WTC11 (cell line): ENCODE measurements at regions not wholly inside any gene's neighbourhood (a gene's known extent, or its start where the extent isn't known, plus 50 kb on each side); places are given as distances from the start of the nearest gene placed in this dataset.

Source experiments
- CREB1 ChIP-seq: sonication (generic); formaldehyde crosslinking; IDR thresholded peaks from 2 replicates; pipeline ENCODE4 v1.8.0; 2023; ENCODE audit warnings: mild to moderate bottlenecking, missing genetic modification reagents
- CREM ChIP-seq: sonication (generic); formaldehyde crosslinking; IDR thresholded peaks from 2 replicates; pipeline ENCODE4 v1.8.1; 2022; ENCODE audit warnings: mild to moderate bottlenecking, missing genetic modification reagents, moderate library complexity
- JUN ChIP-seq: sonication (generic); formaldehyde crosslinking; IDR thresholded peaks from 2 replicates; pipeline ENCODE4 v1.8.0; 2023; ENCODE audit warnings: mild to moderate bottlenecking, missing genetic modification reagents
- NR1H2 ChIP-seq: sonication (generic); formaldehyde crosslinking; IDR thresholded peaks from 2 replicates; pipeline ENCODE4 v1.9.0; 2021; ENCODE audit warnings: mild to moderate bottlenecking, moderate library complexity, missing genetic modification reagents
- SMAD3 ChIP-seq: sonication (generic); formaldehyde crosslinking; IDR thresholded peaks from 2 replicates; pipeline ENCODE4 v1.8.0; 2022; ENCODE audit warnings: missing genetic modification reagents, mild to moderate bottlenecking, borderline replicate concordance
- SP1 ChIP-seq: sonication (generic); formaldehyde crosslinking; conservative IDR thresholded peaks from 2 replicates; pipeline ENCODE4 v1.8.1; 2022; ENCODE audit warnings: missing genetic modification reagents
- ZNF396 ChIP-seq: fragments of 250-450 bp; sonication (Bioruptor Pico); IDR thresholded peaks from 2 replicates; pipeline ENCODE4 v1.8.0; 2021; ENCODE audit warnings: mild to moderate bottlenecking, moderate library complexity, borderline replicate concordance
- ZNF416 ChIP-seq: fragments of 250-450 bp; sonication (Bioruptor Pico); IDR thresholded peaks from 2 replicates; pipeline ENCODE4 v1.9.0; 2021; ENCODE audit warnings: mild to moderate bottlenecking, inconsistent platforms
- TF ChIP-seq, protein P1 (sequence below): sonication (generic); formaldehyde crosslinking; IDR thresholded peaks from 2 replicates; pipeline ENCODE4 v1.8.1; 2022; ENCODE audit warnings: low read depth, missing genetic modification reagents, borderline replicate concordance
- TF ChIP-seq, protein P2 (sequence below): fragments of 200-600 bp; IDR thresholded peaks from 2 replicates; pipeline ENCODE4 v1.8.0; 2022; ENCODE audit warnings: antibody characterized with exemption
- TF ChIP-seq, protein P3 (sequence below): sonication (generic); formaldehyde crosslinking; IDR thresholded peaks from 2 replicates; pipeline ENCODE4 v1.8.0; 2023; ENCODE audit warnings: missing genetic modification reagents, mild to moderate bottlenecking, borderline replicate concordance
- TF ChIP-seq, protein P4 (sequence below): sonication (generic); formaldehyde crosslinking; IDR thresholded peaks from 2 replicates; pipeline ENCODE4 v1.8.1; 2022; ENCODE audit warnings: mild to moderate bottlenecking, moderate library complexity, missing genetic modification reagents
- TF ChIP-seq, protein P5 (sequence below): sonication (generic); formaldehyde crosslinking; IDR thresholded peaks from 2 replicates; pipeline ENCODE4 v1.8.1; 2023; ENCODE audit warnings: mild to moderate bottlenecking, missing genetic modification reagents, moderate library complexity
- TF ChIP-seq, protein P6 (sequence below): sonication (generic); formaldehyde crosslinking; conservative IDR thresholded peaks from 2 replicates; pipeline ENCODE4 v1.8.1; 2022; ENCODE audit warnings: mild to moderate bottlenecking, missing genetic modification reagents

DNA sequence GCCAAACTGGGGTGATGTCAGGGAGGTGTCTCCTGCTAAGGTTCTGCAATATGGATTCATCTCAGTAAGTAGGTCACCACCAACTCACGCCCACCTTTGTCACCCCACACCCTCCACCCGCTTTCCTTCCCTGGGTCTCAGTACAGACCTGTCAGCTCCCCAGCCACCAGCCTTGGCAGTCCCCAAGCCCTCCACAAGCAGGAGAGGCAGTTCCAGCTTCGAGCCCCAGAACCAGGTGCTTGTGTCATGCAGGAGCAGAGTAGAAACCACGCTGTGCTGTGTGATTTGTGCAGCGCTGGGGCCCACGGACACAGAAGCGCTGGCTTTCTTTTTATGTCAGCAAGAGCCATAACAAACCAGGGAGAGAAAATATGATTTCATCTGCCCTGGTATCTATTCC, 89.0 kb upstream of the CDH4 start:
- TF ChIP-seq, protein P1, sequence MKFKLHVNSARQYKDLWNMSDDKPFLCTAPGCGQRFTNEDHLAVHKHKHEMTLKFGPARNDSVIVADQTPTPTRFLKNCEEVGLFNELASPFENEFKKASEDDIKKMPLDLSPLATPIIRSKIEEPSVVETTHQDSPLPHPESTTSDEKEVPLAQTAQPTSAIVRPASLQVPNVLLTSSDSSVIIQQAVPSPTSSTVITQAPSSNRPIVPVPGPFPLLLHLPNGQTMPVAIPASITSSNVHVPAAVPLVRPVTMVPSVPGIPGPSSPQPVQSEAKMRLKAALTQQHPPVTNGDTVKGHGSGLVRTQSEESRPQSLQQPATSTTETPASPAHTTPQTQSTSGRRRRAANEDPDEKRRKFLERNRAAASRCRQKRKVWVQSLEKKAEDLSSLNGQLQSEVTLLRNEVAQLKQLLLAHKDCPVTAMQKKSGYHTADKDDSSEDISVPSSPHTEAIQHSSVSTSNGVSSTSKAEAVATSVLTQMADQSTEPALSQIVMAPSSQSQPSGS: no peak
- TF ChIP-seq, protein P2, sequence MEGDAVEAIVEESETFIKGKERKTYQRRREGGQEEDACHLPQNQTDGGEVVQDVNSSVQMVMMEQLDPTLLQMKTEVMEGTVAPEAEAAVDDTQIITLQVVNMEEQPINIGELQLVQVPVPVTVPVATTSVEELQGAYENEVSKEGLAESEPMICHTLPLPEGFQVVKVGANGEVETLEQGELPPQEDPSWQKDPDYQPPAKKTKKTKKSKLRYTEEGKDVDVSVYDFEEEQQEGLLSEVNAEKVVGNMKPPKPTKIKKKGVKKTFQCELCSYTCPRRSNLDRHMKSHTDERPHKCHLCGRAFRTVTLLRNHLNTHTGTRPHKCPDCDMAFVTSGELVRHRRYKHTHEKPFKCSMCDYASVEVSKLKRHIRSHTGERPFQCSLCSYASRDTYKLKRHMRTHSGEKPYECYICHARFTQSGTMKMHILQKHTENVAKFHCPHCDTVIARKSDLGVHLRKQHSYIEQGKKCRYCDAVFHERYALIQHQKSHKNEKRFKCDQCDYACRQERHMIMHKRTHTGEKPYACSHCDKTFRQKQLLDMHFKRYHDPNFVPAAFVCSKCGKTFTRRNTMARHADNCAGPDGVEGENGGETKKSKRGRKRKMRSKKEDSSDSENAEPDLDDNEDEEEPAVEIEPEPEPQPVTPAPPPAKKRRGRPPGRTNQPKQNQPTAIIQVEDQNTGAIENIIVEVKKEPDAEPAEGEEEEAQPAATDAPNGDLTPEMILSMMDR: no peak
- TF ChIP-seq ZNF396: no peak
- no peak for TF ChIP-seq CREB1
- TF ChIP-seq, protein P3, sequence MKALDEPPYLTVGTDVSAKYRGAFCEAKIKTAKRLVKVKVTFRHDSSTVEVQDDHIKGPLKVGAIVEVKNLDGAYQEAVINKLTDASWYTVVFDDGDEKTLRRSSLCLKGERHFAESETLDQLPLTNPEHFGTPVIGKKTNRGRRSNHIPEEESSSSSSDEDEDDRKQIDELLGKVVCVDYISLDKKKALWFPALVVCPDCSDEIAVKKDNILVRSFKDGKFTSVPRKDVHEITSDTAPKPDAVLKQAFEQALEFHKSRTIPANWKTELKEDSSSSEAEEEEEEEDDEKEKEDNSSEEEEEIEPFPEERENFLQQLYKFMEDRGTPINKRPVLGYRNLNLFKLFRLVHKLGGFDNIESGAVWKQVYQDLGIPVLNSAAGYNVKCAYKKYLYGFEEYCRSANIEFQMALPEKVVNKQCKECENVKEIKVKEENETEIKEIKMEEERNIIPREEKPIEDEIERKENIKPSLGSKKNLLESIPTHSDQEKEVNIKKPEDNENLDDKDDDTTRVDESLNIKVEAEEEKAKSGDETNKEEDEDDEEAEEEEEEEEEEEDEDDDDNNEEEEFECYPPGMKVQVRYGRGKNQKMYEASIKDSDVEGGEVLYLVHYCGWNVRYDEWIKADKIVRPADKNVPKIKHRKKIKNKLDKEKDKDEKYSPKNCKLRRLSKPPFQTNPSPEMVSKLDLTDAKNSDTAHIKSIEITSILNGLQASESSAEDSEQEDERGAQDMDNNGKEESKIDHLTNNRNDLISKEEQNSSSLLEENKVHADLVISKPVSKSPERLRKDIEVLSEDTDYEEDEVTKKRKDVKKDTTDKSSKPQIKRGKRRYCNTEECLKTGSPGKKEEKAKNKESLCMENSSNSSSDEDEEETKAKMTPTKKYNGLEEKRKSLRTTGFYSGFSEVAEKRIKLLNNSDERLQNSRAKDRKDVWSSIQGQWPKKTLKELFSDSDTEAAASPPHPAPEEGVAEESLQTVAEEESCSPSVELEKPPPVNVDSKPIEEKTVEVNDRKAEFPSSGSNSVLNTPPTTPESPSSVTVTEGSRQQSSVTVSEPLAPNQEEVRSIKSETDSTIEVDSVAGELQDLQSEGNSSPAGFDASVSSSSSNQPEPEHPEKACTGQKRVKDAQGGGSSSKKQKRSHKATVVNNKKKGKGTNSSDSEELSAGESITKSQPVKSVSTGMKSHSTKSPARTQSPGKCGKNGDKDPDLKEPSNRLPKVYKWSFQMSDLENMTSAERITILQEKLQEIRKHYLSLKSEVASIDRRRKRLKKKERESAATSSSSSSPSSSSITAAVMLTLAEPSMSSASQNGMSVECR (CRISPR knock-in tag): no peak
- no peak for TF ChIP-seq SMAD3 (CRISPR knock-in tag)
- no peak for TF ChIP-seq JUN (CRISPR knock-in tag)
- TF ChIP-seq NR1H2 (CRISPR knock-in tag): no peak
- TF ChIP-seq, protein P4, sequence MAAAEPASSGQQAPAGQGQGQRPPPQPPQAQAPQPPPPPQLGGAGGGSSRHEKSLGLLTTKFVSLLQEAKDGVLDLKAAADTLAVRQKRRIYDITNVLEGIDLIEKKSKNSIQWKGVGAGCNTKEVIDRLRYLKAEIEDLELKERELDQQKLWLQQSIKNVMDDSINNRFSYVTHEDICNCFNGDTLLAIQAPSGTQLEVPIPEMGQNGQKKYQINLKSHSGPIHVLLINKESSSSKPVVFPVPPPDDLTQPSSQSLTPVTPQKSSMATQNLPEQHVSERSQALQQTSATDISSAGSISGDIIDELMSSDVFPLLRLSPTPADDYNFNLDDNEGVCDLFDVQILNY (CRISPR knock-in tag): no peak
- TF ChIP-seq CREM (CRISPR knock-in tag): no peak
- TF ChIP-seq ZNF416 (CRISPR knock-in tag): no peak
- no peak for TF ChIP-seq SP1 (CRISPR knock-in tag)
- TF ChIP-seq, protein P5, sequence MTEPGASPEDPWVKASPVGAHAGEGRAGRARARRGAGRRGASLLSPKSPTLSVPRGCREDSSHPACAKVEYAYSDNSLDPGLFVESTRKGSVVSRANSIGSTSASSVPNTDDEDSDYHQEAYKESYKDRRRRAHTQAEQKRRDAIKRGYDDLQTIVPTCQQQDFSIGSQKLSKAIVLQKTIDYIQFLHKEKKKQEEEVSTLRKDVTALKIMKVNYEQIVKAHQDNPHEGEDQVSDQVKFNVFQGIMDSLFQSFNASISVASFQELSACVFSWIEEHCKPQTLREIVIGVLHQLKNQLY (CRISPR knock-in tag): no peak
- TF ChIP-seq, protein P6, sequence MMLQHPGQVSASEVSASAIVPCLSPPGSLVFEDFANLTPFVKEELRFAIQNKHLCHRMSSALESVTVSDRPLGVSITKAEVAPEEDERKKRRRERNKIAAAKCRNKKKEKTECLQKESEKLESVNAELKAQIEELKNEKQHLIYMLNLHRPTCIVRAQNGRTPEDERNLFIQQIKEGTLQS (CRISPR knock-in tag): no peak
